ENCODE measurements at regions not wholly inside any gene's neighbourhood (a gene's known extent, or its start where the extent isn't known, plus 50 kb on each side); places are given as distances from the start of the nearest gene placed in this dataset.

DNA sequence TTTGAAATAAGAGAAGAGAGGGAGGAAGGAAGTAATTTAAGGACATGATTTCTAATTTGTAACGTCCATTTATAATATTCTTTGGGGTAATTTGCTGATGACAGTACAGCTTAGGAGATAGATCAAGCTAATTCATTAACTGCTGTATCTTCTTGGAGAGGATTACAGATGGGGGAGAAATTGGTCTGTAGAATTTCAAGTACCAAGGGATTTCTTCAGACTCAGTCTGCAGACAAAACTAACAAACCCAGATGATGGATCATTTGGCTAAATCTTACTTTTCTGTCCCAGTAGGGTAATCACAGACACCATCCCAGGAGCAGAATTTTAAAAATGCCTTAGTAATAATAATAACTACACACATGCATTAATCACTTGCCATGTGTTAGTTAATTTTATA is 711.8 kb downstream of the KCNJ2 start:
- TF ChIP-seq EZH2 (IDR thresholded peaks at IDR 0.05; ENCODE audit: borderline replicate concordance, low read depth, low read length, poor library complexity, severe bottlenecking), result no peak
- TF ChIP-seq, protein P1, sequence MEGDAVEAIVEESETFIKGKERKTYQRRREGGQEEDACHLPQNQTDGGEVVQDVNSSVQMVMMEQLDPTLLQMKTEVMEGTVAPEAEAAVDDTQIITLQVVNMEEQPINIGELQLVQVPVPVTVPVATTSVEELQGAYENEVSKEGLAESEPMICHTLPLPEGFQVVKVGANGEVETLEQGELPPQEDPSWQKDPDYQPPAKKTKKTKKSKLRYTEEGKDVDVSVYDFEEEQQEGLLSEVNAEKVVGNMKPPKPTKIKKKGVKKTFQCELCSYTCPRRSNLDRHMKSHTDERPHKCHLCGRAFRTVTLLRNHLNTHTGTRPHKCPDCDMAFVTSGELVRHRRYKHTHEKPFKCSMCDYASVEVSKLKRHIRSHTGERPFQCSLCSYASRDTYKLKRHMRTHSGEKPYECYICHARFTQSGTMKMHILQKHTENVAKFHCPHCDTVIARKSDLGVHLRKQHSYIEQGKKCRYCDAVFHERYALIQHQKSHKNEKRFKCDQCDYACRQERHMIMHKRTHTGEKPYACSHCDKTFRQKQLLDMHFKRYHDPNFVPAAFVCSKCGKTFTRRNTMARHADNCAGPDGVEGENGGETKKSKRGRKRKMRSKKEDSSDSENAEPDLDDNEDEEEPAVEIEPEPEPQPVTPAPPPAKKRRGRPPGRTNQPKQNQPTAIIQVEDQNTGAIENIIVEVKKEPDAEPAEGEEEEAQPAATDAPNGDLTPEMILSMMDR (conservative IDR thresholded peaks at IDR 0.05; ENCODE audit: low read depth, low read length), result no peak
- POLR2A ChIA-PET (ENCODE audit: low non-redundant PET), result no interaction called here
- CTCF ChIA-PET, result no interaction called here

DNA sequence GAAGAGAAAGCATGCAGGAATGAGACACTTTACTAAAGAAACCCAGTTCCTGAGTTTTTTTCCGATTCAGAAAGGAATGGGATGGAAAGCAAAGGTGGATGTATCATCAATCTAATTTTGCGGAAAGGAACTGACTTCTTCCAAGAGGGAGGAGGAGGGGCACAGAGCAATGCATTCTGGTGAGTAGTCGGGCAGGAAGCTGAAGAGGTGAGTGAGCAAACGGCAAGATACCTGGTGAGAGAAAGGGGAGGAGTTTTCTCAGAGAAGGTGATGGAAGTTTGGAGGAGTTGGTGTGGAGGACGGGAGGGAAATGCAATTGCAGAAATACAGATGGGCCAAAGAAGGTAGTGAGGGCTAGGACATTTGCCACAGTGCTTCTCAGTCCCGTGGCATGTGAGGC is 713.2 kb downstream of the KCNJ2 start:
- Histone ChIP-seq H3K27me3 (replicated peaks; ENCODE audit: insufficient read depth, low read depth, low read length, poor library complexity) (no peaks in the 10 kb centered on the region), H3K9me3 (ENCODE audit: low read depth, low read length, poor library complexity, severe bottlenecking) (peaks cover 5% of the 10 kb centered on the region), H3K4me3 (ENCODE audit: low read depth, low read length, poor library complexity, severe bottlenecking) (no peak overlapping the region), H3K27ac (ENCODE audit: low read depth, low read length, poor library complexity, severe bottlenecking) (no peak overlapping the region), H3K36me3 (ENCODE audit: insufficient read depth, low read length, poor library complexity, severe bottlenecking) (no peaks in the 10 kb centered on the region), H3K4me1 (ENCODE audit: insufficient read depth, low read length, poor library complexity, severe bottlenecking) (no peaks in the 10 kb centered on the region)
- POLR2A ChIA-PET (ENCODE audit: low non-redundant PET), result no interaction called here
- BruUV-seq (replicated peaks), result no TSS peak
- no peak for DNase-seq (ENCODE audit: low spot score)
- intact Hi-C loops (cut with micrococcal nuclease; ENCODE audit: unreplicated experiment), result no loop called here
- CTCF ChIA-PET, result no interaction called here
- TF ChIP-seq, protein P1 (conservative IDR thresholded peaks at IDR 0.05; ENCODE audit: low read depth, low read length), result no peak
- no peak for TF ChIP-seq EZH2 (IDR thresholded peaks at IDR 0.05; ENCODE audit: borderline replicate concordance, low read depth, low read length, poor library complexity, severe bottlenecking)

More for the DNA sequence above, 711.8 kb downstream of the KCNJ2 start:
- DNase-seq (ENCODE audit: low spot score), result peak; percentile 0
- H3K9me3 ChIP-seq (ENCODE audit: low read depth, low read length, poor library complexity, severe bottlenecking), result peaks cover 5% of the 10 kb centered on the region
- no peaks in the 10 kb centered on the region for H3K4me1 ChIP-seq (ENCODE audit: insufficient read depth, low read length, poor library complexity, severe bottlenecking)
- intact Hi-C loops (cut with micrococcal nuclease; ENCODE audit: unreplicated experiment), result no loop called here
- no TSS peak for BruUV-seq (replicated peaks)
- no peak overlapping the region for H3K27ac ChIP-seq (ENCODE audit: low read depth, low read length, poor library complexity, severe bottlenecking)
- H3K36me3 ChIP-seq (ENCODE audit: insufficient read depth, low read length, poor library complexity, severe bottlenecking), result no peaks in the 10 kb centered on the region
- no peaks in the 10 kb centered on the region for H3K27me3 ChIP-seq (replicated peaks; ENCODE audit: insufficient read depth, low read depth, low read length, poor library complexity)
- no peak overlapping the region for H3K4me3 ChIP-seq (ENCODE audit: low read depth, low read length, poor library complexity, severe bottlenecking)

- no peak overlapping the region for H3K4me3 ChIP-seq (ENCODE audit: low read depth, low read length, poor library complexity, severe bottlenecking)
- intact Hi-C loops (cut with micrococcal nuclease; ENCODE audit: unreplicated experiment), result no loop called here
- H3K4me1 ChIP-seq (ENCODE audit: insufficient read depth, low read length, poor library complexity, severe bottlenecking), result no peaks in the 10 kb centered on the region
- H3K27ac ChIP-seq (ENCODE audit: low read depth, low read length, poor library complexity, severe bottlenecking), result no peak overlapping the region
- BruUV-seq (replicated peaks), result no TSS peak
- CTCF ChIA-PET, result no interaction called here
- no peaks in the 10 kb centered on the region for H3K27me3 ChIP-seq (replicated peaks; ENCODE audit: insufficient read depth, low read depth, low read length, poor library complexity)
- POLR2A ChIA-PET (ENCODE audit: low non-redundant PET), result no interaction called here
- no peaks in the 10 kb centered on the region for H3K36me3 ChIP-seq (ENCODE audit: insufficient read depth, low read length, poor library complexity, severe bottlenecking)
- TF ChIP-seq EZH2 (IDR thresholded peaks at IDR 0.05; ENCODE audit: borderline replicate concordance, low read depth, low read length, poor library complexity, severe bottlenecking), result no peak
- TF ChIP-seq, protein P1 (conservative IDR thresholded peaks at IDR 0.05; ENCODE audit: low read depth, low read length), result no peak
- no peak for DNase-seq (ENCODE audit: low spot score)
- peaks cover 5% of the 10 kb centered on the region for H3K9me3 ChIP-seq (ENCODE audit: low read depth, low read length, poor library complexity, severe bottlenecking)
These were observed 717.3 kb downstream of the KCNJ2 start for GRCh38 chr17:70886648-70887047.
